Stimulated activated CD4-positive, alpha-beta T cell treated with anti-CD3 and anti-CD28 coated beads, TNF-alpha, amount 100 ng/mL, for 48 hours (primary cell): ENCODE measurements at regions not wholly inside any gene's neighbourhood (a gene's known extent, or its start where the extent isn't known, plus 50 kb on each side); places are given as distances from the start of the nearest gene placed in this dataset.

Source experiments
- DNase-seq, 3 donors: peaks; one replicate each; pipeline ENCODE4 v3.0.0-alpha.2; 2020; ENCODE audit warnings: low read depth in 3 of 3

GRCh38 chr6:71395731-71396409, 107.3 kb downstream of the OGFRL1 start:
- DNase-seq: no peak

GRCh38 chr6:71396410-71396801, 107.8 kb downstream of the OGFRL1 start:
- no peak for DNase-seq

GRCh38 chr6:71399279-71399678, 110.7 kb downstream of the OGFRL1 start:
- no peak for DNase-seq

- DNase-seq: no peak
These were observed 112.2 kb downstream of the OGFRL1 start for GRCh38 chr6:71400852-71401251.

DNA sequence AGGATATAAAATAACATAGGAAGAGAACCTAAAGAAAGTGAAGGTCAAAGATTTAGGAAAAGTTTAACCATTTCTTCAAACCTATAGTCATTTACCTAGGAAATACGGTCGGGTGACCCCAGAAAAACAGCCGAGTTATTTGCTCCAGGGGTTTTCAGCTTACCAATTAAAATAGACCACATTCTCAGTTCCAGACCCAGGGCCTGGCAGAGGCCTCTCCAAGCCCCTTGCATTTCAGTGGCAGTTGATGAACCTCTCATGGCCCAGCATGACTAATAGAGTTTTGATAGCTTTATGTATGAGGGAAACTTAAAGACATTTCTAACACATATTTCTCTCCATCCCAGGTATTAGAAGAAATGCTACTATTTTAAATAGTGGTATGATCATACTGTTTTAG, 113.5 kb downstream of the OGFRL1 start:
- DNase-seq: no peak

DNA sequence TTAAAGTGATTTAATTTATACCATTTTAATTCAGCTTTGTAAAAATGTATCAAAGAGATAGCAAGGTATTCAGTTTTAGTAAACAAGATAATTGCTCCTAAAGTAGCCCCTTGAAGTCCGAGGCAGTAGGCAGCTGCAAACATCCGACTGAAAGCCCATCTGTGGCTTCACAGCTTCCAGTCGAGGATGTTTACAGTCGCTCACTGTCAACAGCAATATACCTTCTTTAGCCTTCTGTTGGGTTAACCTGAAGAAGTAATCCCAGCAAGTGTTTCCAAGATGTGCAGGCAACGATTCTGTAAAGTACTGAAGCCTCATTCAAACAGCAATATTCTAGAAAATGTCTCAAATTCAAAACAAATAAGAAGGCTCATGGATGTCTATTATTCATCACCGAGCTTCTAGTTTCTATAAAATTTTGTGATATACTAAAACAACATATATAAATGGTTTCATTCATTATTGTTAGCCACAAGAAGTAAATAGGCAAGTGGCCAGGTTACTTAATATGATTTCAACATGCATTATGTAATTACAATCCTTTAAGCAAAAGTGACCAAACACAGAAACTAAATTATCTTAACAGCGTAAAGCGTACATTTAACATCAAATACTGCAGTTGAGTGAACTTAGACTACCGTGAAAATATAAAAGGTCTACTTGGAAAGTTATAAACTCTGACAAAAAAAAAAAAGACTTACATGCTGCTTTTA, 115.0 kb downstream of the OGFRL1 start:
- no peak for DNase-seq

DNA sequence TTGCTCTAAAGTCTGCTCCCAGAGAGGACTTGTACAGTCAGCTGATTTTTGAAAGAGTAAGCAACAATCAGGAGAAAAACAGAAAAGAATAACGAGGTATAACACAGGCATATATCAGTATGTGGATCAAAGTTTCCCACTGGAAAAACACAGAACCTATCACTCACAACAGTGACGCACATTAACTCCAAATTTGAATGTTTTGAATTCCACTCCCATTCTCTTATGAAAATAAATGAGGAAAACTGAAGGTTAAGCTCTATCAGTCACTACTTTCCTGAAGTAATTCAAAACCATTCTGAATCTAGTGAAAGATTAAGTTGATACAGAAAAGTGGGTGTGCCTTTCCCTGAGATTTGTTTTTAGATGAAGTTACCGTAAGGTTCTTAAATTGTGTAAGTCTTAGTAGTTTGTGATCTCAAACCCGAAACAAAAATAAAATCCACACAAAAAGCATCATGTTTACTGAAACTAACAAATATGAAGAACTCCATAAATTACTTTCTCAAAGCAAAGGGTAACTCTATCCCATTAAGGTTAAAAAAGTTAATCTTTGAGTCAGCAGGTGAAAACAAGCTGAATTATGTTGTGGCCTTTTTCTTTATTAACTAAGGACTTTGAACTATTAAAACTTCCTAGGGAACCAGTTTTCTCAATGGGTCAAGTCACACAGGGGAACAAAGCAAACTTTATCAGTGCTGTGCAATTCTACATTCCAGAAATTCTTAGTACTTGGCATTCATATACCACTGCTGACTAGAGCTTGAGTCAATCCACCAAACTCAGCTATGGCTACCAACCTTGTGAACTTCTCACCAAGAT, 115.7 kb downstream of the OGFRL1 start:
- no peak for DNase-seq

GRCh38 chr6:71404967-71405278, 116.3 kb downstream of the OGFRL1 start:
- no peak for DNase-seq

GRCh38 chr6:71405416-71405815, 116.8 kb downstream of the OGFRL1 start:
- no peak for DNase-seq

- DNase-seq: no peak
These were observed 118.6 kb downstream of the OGFRL1 start for GRCh38 chr6:71406865-71407860.

- DNase-seq: no peak
These were observed 120.4 kb downstream of the OGFRL1 start for GRCh38 chr6:71408787-71409723.

- DNase-seq: no peak
These were observed 121.6 kb downstream of the OGFRL1 start for GRCh38 chr6:71410164-71410566.

DNA sequence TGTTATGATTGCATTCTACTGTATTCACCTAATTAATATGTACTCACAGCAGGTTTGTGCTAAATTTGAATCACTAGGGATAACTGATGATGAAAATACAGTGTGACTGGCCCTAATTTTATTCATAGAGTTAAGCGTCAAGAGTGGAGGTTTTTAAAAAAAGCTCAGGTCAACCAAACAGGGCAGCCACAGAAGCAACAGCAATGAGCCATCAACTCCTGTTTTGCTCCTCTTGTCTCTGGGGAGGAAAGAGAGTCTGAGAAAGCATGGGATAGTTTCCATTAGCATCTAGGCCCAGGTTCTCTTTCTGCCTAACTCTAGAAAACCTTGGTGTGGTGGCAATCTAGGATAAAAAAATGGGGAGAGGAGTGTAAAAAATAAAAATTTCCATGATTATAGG, 122.1 kb downstream of the OGFRL1 start:
- DNase-seq: no peak

DNA sequence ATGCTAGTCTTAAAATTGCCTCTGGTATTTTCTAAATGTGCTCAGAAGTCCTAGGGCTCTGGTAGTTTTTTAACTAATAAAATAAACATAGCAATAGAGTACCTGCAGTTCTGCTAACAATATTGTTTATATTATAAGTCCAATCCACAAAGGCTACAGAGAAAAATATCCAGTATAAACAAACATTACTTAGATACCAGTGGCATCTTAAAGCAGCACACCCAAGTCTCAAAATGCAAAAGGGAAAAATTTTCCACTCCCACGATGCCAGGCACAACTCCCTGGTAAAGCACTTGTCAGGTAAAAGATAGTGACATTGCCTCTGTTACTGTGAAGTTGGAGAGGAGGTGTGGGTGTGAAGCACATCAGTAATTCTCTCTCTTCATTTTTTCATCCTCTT, 123.3 kb downstream of the OGFRL1 start:
- DNase-seq: no peak

DNA sequence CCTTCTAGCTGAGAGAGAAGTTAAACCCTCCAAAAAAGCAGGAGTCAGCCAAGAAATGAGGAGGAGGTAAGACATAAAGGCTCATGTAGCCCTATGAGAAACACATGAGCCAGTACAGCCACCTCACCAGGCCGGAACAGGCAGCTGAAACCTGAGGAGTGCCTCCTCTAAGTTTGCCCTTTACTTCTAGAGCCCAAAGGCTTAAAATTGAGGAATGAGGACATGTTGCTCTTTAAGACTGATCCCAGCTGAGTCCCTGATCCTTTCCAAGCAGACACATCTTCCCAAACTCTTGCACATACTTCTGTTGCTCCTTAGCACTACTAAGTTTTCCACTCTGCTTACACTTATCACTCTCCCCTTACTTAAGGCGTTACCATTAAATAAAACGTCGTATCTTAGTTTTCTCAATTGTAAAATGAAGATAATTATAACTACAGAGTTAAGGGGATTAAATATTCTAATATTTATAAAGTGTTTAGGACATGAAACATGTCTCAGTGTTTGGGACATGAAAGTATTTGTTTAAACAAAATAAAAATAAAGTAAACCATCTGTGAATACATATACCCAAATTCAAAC, 124.0 kb downstream of the OGFRL1 start:
- DNase-seq: no peak

DNA sequence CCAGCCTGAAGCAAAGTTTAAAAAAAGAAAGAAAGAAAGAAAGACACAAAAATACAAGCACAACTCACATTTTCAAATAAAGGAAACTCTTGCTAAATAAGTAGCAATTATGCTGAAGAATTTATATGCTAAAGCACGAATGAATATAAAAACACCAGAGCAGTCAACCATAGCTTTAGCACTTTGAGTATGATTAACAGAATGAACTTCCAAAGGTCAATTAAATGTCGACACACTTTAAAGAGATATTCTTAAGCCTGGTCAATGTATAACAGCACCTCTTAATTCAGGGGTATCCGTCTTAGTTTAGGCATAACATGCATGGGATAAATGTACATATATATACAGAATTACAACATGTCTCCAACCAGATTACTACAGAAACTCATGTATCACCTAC, 125.9 kb downstream of the OGFRL1 start:
- no peak for DNase-seq

- DNase-seq: no peak
These were observed 130.8 kb downstream of the OGFRL1 start for GRCh38 chr6:71419217-71420094.

- DNase-seq: no peak
These were observed 131.6 kb downstream of the OGFRL1 start for GRCh38 chr6:71420095-71420692.
